NB4 (cell line): ENCODE measurements at regions not wholly inside any gene's neighbourhood (a gene's known extent, or its start where the extent isn't known, plus 50 kb on each side); places are given as distances from the start of the nearest gene placed in this dataset.

Experiments
- DNase-seq: peaks from one replicate; pipeline ENCODE4 v3.0.0; 2010; ENCODE audit warnings: low read depth
- H3K4me3 ChIP-seq: one replicate; pipeline ENCODE4 v1.5.1; 2011; ENCODE audit warnings: mild to moderate bottlenecking, low read depth, low read length, moderate library complexity
- MYC ChIP-seq: IDR thresholded peaks from 2 replicates; pipeline ENCODE4 v1.6.1; 2011; ENCODE audit warnings: low read depth, low read length
- POLR2A ChIP-seq: IDR thresholded peaks from 2 replicates; pipeline ENCODE4 v1.6.1; 2011; ENCODE audit warnings: mild to moderate bottlenecking; ENCODE audit not compliant: insufficient read length; ENCODE audit errors: extremely low read depth
- TF ChIP-seq, protein P1 (sequence below): IDR thresholded peaks from one replicate; pipeline ENCODE4 v1.5.1; 2012; ENCODE audit warnings: low read depth, low read length
- TF ChIP-seq, protein P2 (sequence below): IDR thresholded peaks from 2 replicates; pipeline ENCODE4 v1.6.1; 2011; ENCODE audit warnings: low read depth, low read length

DNA sequence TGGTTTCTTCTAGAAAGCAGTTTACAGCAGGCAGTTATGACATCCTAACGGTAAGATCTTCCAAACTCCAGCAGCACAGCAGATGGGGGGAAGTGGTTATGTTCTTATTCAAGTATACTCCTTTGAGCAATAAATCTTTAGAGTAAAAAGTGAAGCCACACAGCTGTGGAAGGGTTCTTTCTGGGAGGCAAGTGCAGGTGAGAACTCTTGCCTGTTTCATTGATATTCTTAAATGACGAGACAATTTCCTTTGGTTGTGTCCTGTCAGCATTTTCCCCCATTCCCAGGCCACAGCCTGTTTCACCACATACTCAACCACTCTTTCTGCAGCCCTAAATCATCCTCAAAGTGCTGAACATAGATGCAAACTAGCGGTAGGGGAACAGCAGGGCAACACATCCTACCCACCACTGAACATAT lies 207.3 kb upstream of the MTNR1B start:
- TF ChIP-seq MYC (no peak), POLR2A (no peak)
- TF ChIP-seq, protein P1, sequence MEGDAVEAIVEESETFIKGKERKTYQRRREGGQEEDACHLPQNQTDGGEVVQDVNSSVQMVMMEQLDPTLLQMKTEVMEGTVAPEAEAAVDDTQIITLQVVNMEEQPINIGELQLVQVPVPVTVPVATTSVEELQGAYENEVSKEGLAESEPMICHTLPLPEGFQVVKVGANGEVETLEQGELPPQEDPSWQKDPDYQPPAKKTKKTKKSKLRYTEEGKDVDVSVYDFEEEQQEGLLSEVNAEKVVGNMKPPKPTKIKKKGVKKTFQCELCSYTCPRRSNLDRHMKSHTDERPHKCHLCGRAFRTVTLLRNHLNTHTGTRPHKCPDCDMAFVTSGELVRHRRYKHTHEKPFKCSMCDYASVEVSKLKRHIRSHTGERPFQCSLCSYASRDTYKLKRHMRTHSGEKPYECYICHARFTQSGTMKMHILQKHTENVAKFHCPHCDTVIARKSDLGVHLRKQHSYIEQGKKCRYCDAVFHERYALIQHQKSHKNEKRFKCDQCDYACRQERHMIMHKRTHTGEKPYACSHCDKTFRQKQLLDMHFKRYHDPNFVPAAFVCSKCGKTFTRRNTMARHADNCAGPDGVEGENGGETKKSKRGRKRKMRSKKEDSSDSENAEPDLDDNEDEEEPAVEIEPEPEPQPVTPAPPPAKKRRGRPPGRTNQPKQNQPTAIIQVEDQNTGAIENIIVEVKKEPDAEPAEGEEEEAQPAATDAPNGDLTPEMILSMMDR = no peak
- TF ChIP-seq, protein P2, sequence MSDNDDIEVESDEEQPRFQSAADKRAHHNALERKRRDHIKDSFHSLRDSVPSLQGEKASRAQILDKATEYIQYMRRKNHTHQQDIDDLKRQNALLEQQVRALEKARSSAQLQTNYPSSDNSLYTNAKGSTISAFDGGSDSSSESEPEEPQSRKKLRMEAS = no peak
- no peak for DNase-seq
- no peak overlapping the region for H3K4me3 ChIP-seq

DNA sequence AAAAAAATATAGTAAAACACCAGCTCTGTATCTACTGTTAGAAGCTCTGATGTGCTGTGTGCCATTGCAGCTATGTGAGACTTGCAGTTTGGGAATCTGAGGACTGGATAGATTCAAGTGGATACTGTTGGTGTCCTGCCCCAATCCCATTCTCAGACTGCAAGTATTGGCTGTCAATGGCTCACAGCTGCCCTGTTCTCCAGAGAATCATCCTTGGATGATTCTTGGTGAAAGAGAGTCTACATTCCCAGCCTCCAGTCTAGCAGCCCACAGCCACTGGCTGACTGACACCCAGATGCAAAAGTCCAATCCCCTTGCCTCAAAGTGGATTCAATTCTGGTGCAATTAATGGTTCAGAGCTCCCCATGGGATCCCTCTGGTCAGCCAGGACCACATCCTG lies 206.1 kb upstream of the MTNR1B start:
- no peak for DNase-seq
- H3K4me3 ChIP-seq = no peak overlapping the region
- TF ChIP-seq MYC (no peak), POLR2A (no peak)
- TF ChIP-seq, protein P2 = no peak
- TF ChIP-seq, protein P1 = no peak

DNA sequence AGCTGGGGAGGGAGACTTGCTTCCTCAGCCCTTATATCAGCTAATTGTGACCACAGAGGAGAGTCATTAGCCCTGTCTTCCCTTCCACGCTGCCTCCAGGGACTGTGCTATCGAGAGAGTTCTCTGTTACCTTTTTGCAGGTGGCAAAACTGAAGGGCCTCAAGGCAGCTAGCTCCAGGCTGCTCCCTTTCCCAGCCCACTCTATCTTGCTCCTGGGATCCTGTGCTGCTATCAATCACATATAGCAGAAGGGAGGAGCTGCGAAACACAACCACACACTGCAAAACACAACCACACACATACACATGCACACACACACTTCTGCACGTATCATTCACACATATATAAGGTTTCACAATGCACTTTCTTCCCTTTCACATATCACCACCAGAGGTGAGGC lies 205.3 kb upstream of the MTNR1B start:
- no peak for TF ChIP-seq MYC
- TF ChIP-seq, protein P1 = no peak
- TF ChIP-seq, protein P2 = no peak
- no peak for TF ChIP-seq POLR2A
- no peak for DNase-seq

DNA sequence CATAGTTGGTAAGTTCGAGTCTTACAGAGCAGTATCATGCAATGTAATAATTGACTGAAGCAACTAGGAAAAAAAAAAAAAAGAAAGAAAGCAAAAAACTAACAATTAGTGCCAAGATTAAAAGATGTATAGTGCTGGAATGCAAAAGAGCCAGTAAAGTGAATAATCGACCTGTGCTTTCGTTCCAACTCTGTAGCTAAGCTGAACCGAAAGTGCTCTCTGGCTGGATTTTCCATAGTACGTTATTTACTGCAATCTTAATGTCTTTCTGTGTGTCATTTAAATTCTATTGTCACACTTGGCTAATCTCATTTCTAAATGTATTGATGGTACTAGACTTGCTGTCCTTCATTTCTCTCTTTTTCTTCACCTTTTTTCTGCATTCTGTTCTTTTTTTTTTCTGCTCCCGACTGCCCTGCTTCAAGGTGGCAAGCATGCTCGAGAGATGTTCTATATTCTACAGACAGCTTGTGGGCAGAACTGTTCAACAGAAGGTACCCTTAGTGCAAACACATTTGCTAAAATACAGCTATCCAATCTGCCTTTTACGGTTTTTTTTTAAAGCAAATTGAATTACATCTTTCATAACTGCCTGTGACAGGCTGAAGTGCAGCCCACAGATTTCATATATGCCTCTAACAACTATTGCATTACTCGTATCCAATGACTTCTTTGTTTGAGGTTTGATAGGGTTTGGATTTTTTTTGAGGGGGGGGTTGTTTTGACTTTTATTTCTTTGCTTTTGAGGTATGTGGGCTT lies 204.2 kb upstream of the MTNR1B start:
- H3K4me3 ChIP-seq = no peak overlapping the region
- TF ChIP-seq POLR2A (no peak), MYC (no peak)
- TF ChIP-seq, protein P1 = no peak
- TF ChIP-seq, protein P2 = no peak
- DNase-seq = no peak

More for the DNA sequence above, 205.3 kb upstream of the MTNR1B start:
- H3K4me3 ChIP-seq = no peak overlapping the region

DNA sequence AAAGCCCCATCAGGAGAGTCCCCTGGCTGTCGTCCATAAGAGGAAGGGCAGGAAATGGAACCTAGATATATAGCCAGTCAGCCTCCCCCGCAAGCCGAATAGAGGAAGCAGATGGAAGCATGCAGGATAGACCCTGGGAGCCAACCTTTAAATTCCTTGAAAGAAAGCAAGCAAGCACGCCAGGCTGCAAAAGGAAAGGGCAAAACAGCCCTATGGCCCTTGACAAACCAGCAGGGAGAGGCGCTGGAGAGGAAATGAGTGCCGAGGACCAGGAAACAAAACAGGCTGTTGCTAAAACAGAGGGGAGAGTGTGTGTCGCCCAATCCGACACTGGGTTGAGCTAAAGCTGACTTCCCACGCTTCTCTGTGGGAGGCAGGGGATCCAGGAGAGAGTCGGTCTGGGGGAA lies 203.5 kb upstream of the MTNR1B start:
- TF ChIP-seq POLR2A (no peak), MYC (no peak)
- TF ChIP-seq, protein P2 = no peak
- TF ChIP-seq, protein P1 = no peak
- peak; percentile 28 for DNase-seq
- no peak overlapping the region for H3K4me3 ChIP-seq
